ENCODE measurements at regions not wholly inside any gene's neighbourhood (a gene's known extent, or its start where the extent isn't known, plus 50 kb on each side); places are given as distances from the start of the nearest gene placed in this dataset.

- Histone ChIP-seq H3K36me3 (no peaks in the 10 kb centered on the region), H3K4me3 (no peak overlapping the region), H3K9me3 (no peaks in the 10 kb centered on the region), H3K27me3 (no peaks in the 10 kb centered on the region), H3K4me1 (no peaks in the 10 kb centered on the region), H3K27ac (no peak overlapping the region)
- intact Hi-C loops (cut with DNase I), result no loop called here
- TF ChIP-seq POLR2A (IDR thresholded peaks at IDR 0.05) (no peak), POLR2AphosphoS5 (IDR thresholded peaks at IDR 0.05; ENCODE audit: insufficient read depth in 1 of 2, low read depth in 1 of 2) (no peak), CTCF (IDR thresholded peaks at IDR 0.05) (no peak)
- no peak for DNase-seq (ENCODE audit: extremely low spot score in 2 of 2)
Observed at GRCh38 chr2:154924531-154924930, 226.0 kb downstream of the KCNJ3 start.

- H3K27me3 ChIP-seq, result no peaks in the 10 kb centered on the region
- intact Hi-C loops (cut with DNase I), result no loop called here
- H3K9me3 ChIP-seq, result no peaks in the 10 kb centered on the region
Observed at GRCh38 chr2:154914561-154914960, 216.1 kb downstream of the KCNJ3 start.

DNA sequence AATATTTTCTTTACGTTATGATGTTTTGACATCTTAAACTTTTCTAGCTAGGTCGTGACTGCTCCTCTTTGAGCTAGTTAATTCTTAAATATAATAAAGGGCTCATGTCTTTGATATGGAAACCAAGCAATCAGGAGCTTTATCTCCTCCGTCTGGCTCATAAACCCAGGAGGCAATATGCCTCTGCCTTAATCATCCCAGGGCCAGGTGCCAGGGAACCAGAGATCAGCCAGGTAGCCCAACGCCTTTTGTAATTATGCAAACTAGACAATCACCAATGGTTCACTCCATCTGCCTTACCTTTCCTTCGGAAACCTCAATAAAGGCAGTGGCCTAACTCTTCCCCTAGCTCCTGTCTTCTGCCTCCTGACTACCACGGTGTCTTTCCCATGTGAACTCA, 213.7 kb downstream of the KCNJ3 start:
- no peaks in the 10 kb centered on the region for H3K9me3 ChIP-seq
- no peak for DNase-seq (ENCODE audit: extremely low spot score in 2 of 2)
- no peaks in the 10 kb centered on the region for H3K36me3 ChIP-seq
- H3K27ac ChIP-seq, result no peak overlapping the region
- intact Hi-C loops (cut with DNase I), result no loop called here
- H3K27me3 ChIP-seq, result no peaks in the 10 kb centered on the region
- TF ChIP-seq POLR2A (IDR thresholded peaks at IDR 0.05) (no peak), POLR2AphosphoS5 (IDR thresholded peaks at IDR 0.05; ENCODE audit: insufficient read depth in 1 of 2, low read depth in 1 of 2) (no peak), CTCF (IDR thresholded peaks at IDR 0.05) (no peak)
- no peak overlapping the region for H3K4me3 ChIP-seq
- H3K4me1 ChIP-seq, result no peaks in the 10 kb centered on the region

More at GRCh38 chr2:154914561-154914960, 216.1 kb downstream of the KCNJ3 start:
- no peak for TF ChIP-seq POLR2AphosphoS5 (IDR thresholded peaks at IDR 0.05; ENCODE audit: insufficient read depth in 1 of 2, low read depth in 1 of 2)
- TF ChIP-seq POLR2A (IDR thresholded peaks at IDR 0.05), result no peak
- DNase-seq (ENCODE audit: extremely low spot score in 2 of 2), result no peak
- Histone ChIP-seq H3K36me3 (no peaks in the 10 kb centered on the region), H3K4me1 (no peaks in the 10 kb centered on the region), H3K27ac (no peak overlapping the region), H3K4me3 (no peak overlapping the region)

DNA sequence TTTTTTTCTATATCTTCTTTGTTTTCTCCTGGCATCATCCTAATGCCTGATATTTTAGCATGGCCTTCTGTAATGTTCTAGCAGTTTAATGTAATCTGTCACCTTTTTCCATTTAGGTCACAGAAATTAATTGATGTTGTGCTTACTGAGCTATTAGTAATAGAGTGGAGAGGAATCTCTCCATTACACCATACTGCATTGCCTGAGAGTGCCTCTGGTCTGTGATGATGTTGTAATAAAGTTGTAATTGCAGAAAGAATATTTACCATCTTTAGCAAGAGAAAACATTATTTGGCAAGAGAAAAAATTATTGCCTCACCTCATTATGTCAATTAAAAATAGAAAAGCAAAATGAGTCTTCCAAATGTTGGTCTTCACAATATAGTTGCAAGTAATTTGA, 213.2 kb downstream of the KCNJ3 start:
- intact Hi-C loops (cut with DNase I), result no loop called here
- H3K9me3 ChIP-seq, result no peaks in the 10 kb centered on the region
- no peak overlapping the region for H3K4me3 ChIP-seq
- H3K27me3 ChIP-seq, result no peaks in the 10 kb centered on the region
- no peak for DNase-seq (ENCODE audit: extremely low spot score in 2 of 2)
- TF ChIP-seq CTCF (IDR thresholded peaks at IDR 0.05) (no peak), POLR2AphosphoS5 (IDR thresholded peaks at IDR 0.05; ENCODE audit: insufficient read depth in 1 of 2, low read depth in 1 of 2) (no peak), POLR2A (IDR thresholded peaks at IDR 0.05) (no peak)
- no peaks in the 10 kb centered on the region for H3K4me1 ChIP-seq
- no peaks in the 10 kb centered on the region for H3K36me3 ChIP-seq
- no peak overlapping the region for H3K27ac ChIP-seq

- no peak for TF ChIP-seq POLR2A (IDR thresholded peaks at IDR 0.05)
- no peak for TF ChIP-seq CTCF (IDR thresholded peaks at IDR 0.05)
- TF ChIP-seq POLR2AphosphoS5 (IDR thresholded peaks at IDR 0.05; ENCODE audit: insufficient read depth in 1 of 2, low read depth in 1 of 2), result no peak
- no peak overlapping the region for H3K4me3 ChIP-seq
- no peak overlapping the region for H3K27ac ChIP-seq
- H3K27me3 ChIP-seq, result no peaks in the 10 kb centered on the region
- H3K4me1 ChIP-seq, result no peaks in the 10 kb centered on the region
- DNase-seq (ENCODE audit: extremely low spot score in 2 of 2), result no peak
- intact Hi-C loops (cut with DNase I), result no loop called here
- no peaks in the 10 kb centered on the region for H3K9me3 ChIP-seq
- H3K36me3 ChIP-seq, result no peaks in the 10 kb centered on the region
Observed at GRCh38 chr2:154910701-154911100, 212.2 kb downstream of the KCNJ3 start.
